GM18526 (cell line): ENCODE measurements at regions not wholly inside any gene's neighbourhood (a gene's known extent, or its start where the extent isn't known, plus 50 kb on each side); places are given as distances from the start of the nearest gene placed in this dataset.

Experiments used
- POLR2A ChIP-seq: IDR thresholded peaks from 3 replicates; pipeline ENCODE4 v1.6.1; 2011; ENCODE audit not compliant: insufficient read length; ENCODE audit errors: extremely low read depth

- TF ChIP-seq POLR2A, result peak; percentile 75
Measured at GRCh38 chr1:778451-779278, 92.2 kb upstream of the OR4F16 start.

- no peak for TF ChIP-seq POLR2A
Measured at GRCh38 chr1:788835-789234, 102.4 kb upstream of the OR4F16 start.

DNA sequence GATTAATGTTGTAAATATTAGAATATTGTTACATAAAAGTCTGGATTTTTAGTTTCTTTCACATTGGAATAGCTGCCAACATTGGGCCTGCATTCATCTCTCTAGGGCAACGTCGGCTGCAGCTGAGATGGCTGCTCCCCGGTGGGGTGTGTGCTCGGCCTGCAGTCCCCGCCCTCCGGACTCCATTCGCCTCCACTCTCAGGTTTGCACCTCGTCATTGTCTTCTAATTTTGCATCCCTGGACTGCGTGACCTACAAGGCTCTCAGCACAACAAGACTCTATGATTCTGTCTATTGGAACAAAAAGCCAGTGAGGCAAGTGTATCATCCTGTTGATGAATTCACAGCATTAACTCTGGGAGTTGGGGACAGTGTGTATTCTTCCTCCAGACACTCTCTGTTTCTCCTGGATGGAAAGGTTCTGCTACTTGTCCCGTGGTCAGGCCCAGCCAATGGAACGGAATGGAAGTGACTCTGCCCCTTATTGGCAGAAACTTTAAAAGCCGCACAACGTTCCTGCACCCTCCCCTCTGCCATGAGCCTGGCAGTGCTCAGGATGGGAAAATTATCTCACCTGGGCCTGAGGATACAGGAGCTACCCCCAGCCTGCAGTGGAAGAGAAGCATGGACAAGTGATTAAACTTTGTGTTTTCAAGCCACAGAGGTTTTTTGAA, 105.0 kb upstream of the SAMD11 start:
- TF ChIP-seq POLR2A, result no peak

DNA sequence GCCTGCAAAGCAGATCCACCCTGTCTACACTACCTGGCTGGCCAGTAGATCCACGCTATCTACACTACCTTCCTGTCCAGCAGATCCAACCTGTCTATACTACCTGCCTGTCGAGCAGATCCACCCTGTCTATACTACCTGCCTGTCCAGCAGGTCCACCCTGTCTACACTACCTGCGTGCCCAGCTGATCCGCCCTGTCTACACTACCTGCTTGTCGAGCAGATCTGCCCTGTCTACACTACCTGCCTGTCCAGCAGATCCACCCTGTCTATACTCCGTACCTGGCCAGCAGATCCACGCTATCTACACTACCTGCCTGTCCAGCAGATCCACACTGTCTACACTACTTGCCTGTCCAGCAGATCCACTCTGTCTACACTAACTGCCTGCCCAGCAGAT, 102.8 kb upstream of the SAMD11 start:
- TF ChIP-seq POLR2A, result no peak

- TF ChIP-seq POLR2A, result peak; percentile 35
Measured at GRCh38 chr1:827211-828063, 96.3 kb upstream of the SAMD11 start.

GRCh38 chr1:831522-831921, 92.2 kb upstream of the SAMD11 start:
- TF ChIP-seq POLR2A, result no peak

DNA sequence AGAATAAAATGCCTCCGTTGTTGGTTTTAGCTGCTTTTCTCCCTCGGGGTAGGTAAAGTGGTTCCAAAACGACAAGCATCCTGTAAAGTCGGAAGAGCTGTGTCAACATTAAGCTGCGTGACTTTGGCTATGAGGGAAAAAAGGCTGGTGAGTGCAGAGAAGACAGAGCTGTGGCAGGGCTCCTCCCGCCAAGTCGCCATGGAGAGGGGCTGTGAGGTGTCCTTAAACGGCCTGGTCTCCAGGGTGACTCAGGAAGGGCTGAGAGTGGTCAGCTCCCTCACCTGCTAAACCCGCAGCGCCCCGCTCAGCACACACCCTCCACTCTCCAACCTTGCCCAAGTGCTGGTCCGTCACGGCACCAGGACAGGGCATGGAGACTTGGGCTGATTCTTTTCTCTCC, 91.6 kb upstream of the SAMD11 start:
- TF ChIP-seq POLR2A, result no peak

GRCh38 chr1:844472-845026, 79.2 kb upstream of the SAMD11 start:
- no peak for TF ChIP-seq POLR2A

DNA sequence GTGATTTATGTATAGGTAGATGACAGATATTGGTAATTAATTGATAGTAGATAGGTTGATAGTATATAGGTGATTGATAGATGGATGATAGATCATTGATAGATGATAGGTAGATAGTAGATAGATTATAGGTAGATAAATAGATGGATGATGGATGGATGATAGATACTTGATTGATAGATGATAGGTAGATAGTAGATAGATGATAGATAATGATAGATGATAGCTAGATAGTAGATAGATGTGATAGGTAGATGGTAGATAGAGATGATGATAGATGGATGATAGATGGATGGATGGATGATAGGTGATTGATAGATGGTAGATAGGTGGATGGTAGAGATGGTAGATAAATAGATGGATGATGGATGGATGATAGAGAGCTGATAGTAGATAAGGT, 62.0 kb upstream of the SAMD11 start:
- no peak for TF ChIP-seq POLR2A

DNA sequence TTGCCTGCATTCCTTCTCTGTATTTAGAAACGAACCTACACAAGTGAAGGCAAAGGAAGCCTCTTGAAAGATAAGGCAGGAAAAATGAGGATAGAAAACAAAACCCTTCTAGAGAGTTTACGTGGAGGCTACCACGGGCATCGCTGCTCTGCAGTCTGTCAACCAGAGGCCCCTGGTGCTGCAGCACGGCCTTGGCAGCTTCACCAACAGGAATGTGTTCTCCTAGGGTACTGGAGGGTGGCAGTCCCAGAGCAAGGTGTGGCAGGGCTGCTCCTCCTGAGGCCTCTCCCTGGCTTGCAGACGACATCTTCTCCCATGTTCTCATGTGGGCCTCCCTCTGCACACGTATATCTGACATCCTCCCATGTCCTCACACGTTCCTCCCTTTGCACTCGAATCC, 57.6 kb upstream of the SAMD11 start:
- TF ChIP-seq POLR2A, result no peak

- TF ChIP-seq POLR2A, result no peak
Measured at GRCh38 chr1:869499-870244, 54.1 kb upstream of the SAMD11 start.
